ENCODE measurements at regions not wholly inside any gene's neighbourhood (a gene's known extent, or its start where the extent isn't known, plus 50 kb on each side); places are given as distances from the start of the nearest gene placed in this dataset.

GRCh38 chr9:109912082-109912582 lies 132.1 kb downstream of the PALM2AKAP2 start:
- DNase-seq (ENCODE audit: extremely low spot score): no peak
- CTCF ChIA-PET: interaction anchor here (0.9 to 3.9 kb wide), 9 partner anchors 8 to 271 kb away, joined by 3 to 26 read pairs (median 5); no protein-coding TSS in a partner anchor
- no peak for TF ChIP-seq CTCF (IDR thresholded peaks at IDR 0.05; ENCODE audit: control extremely low read depth, extremely low read depth, low read depth, missing control alignments)
- POLR2A ChIA-PET: no interaction called here

GRCh38 chr9:109912726-109913460 lies 132.9 kb downstream of the PALM2AKAP2 start:
- CTCF ChIA-PET: interaction anchor here (0.9 to 3.9 kb wide), 12 partner anchors 9 to 270 kb away, joined by 3 to 26 read pairs (median 4); no protein-coding TSS in a partner anchor
- DNase-seq (ENCODE audit: extremely low spot score): no peak
- POLR2A ChIA-PET: interaction anchor here (0.5 kb wide), 1 partner anchor 326 kb away, joined by 3 read pairs; no protein-coding TSS in a partner anchor
- no peak for TF ChIP-seq CTCF (IDR thresholded peaks at IDR 0.05; ENCODE audit: control extremely low read depth, extremely low read depth, low read depth, missing control alignments)

GRCh38 chr9:109913461-109913810 lies 133.4 kb downstream of the PALM2AKAP2 start:
- ChIA-PET POLR2A (no interaction called here), CTCF (interaction anchor here (0.8 to 3.9 kb wide), 10 partner anchors 10 to 270 kb away, joined by 3 to 26 read pairs (median 4); no protein-coding TSS in a partner anchor)
- DNase-seq (ENCODE audit: extremely low spot score): no peak
- TF ChIP-seq CTCF (IDR thresholded peaks at IDR 0.05; ENCODE audit: control extremely low read depth, extremely low read depth, low read depth, missing control alignments): no peak

- CTCF ChIA-PET: interaction anchor here (0.8 to 9.8 kb wide), 8 partner anchors 11 to 238 kb away, joined by 3 to 92 read pairs (median 6); no protein-coding TSS in a partner anchor
- POLR2A ChIA-PET: no interaction called here
- DNase-seq (ENCODE audit: extremely low spot score): peak; percentile 30
- no peak for TF ChIP-seq CTCF (IDR thresholded peaks at IDR 0.05; ENCODE audit: control extremely low read depth, extremely low read depth, low read depth, missing control alignments)
Observed at GRCh38 chr9:109914280-109915027, 134.5 kb downstream of the PALM2AKAP2 start.

- POLR2A ChIA-PET: no interaction called here
Observed at GRCh38 chr9:109916316-109916715, 136.3 kb downstream of the PALM2AKAP2 start.

More at GRCh38 chr9:109916316-109916715, 136.3 kb downstream of the PALM2AKAP2 start:
- TF ChIP-seq CTCF (IDR thresholded peaks at IDR 0.05; ENCODE audit: control extremely low read depth, extremely low read depth, low read depth, missing control alignments): no peak
- CTCF ChIA-PET: interaction anchor here (1.3 to 9.8 kb wide), 2 partner anchors 13 to 142 kb away, joined by 3 to 92 read pairs; no protein-coding TSS in a partner anchor
- DNase-seq (ENCODE audit: extremely low spot score): no peak
